Cardiac septum (tissue), 1 donor: ENCODE measurements at regions not wholly inside any gene's neighbourhood (a gene's known extent, or its start where the extent isn't known, plus 50 kb on each side); places are given as distances from the start of the nearest gene placed in this dataset.

Experiments
- DNase-seq: peaks from one replicate; pipeline ENCODE4 v3.0.0-alpha.2; 2020; ENCODE audit warnings: low spot score
- intact Hi-C: fragments of 100-400 bp; cut with DNase I; formaldehyde crosslinking; loops from one replicate; pipeline ENCODE4 v1.14.0; 2022
- donor health status: DM: no; HTN: no; CAD: no.

- intact Hi-C loops: no loop called here
- no peak for DNase-seq
Measured at GRCh38 chr2:191512216-191512835, 165.6 kb upstream of the NABP1 start.

DNA sequence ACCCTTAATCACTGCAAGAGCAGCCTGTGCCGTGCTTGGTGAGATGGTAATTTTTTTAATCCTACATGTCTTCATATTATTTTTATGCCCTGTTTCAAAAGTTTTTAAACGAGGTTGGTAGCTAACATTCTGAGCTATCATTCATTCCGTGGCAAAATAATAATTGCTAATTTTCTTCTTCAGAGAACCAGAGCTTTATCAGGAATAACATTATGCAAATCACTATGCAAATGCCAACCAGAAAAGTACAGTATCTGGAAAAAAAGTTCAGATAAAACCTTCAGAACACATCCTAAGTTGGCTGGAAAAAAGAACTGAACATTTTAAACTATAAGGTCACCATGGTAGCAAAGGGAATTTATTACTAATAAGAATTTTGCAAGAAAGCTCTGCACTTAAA lies 165.1 kb upstream of the NABP1 start:
- no peak for DNase-seq
- intact Hi-C loops: no loop called here

DNA sequence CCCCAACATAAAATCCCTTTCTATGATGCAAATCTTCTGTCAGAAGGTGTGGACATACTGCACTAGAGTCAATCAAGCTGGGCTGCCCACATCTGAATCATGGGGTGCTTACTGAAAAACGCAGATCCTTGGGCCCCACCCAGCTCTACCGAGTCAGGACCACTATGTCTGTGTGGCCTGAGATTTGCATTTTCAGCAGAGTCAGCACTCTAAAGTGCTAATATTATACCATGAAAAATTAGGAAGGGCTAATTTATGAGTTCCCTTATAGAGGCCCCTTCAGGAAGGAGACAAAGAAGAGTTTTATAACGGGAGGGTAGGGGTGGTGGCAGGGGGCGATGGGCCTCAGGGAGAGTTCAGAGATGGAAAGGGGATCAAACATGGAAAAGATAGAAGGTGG lies 163.3 kb upstream of the NABP1 start:
- DNase-seq: no peak
- intact Hi-C loops: no loop called here

- intact Hi-C loops: no loop called here
- DNase-seq: no peak
Measured at GRCh38 chr2:191515551-191515950, 162.4 kb upstream of the NABP1 start.

DNA sequence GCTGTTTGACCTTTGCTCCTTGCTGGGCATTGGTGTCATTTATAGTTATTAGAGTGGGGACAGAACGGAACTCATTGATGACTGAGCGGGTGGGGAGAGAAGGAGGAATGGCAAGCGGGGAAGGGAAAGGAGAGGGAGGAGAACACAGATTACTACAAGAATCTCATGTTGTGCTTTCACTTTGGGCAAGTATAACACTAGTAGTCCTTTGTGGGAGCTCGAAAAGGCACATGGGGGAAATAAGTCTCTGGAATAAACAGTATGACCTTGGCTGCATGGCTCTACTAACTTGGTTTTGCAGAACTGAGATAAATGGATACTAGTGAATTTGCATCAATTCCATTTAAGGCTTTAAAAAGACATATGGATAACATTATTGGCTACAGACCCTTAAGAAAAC lies 161.7 kb upstream of the NABP1 start:
- intact Hi-C loops: no loop called here
- no peak for DNase-seq

GRCh38 chr2:191521608-191522208 lies 156.2 kb upstream of the NABP1 start:
- intact Hi-C loops: loop anchor here (2.0 to 5.0 kb wide), 2 partner anchors 357 to 469 kb away; no protein-coding TSS in a partner anchor
- no peak for DNase-seq

DNA sequence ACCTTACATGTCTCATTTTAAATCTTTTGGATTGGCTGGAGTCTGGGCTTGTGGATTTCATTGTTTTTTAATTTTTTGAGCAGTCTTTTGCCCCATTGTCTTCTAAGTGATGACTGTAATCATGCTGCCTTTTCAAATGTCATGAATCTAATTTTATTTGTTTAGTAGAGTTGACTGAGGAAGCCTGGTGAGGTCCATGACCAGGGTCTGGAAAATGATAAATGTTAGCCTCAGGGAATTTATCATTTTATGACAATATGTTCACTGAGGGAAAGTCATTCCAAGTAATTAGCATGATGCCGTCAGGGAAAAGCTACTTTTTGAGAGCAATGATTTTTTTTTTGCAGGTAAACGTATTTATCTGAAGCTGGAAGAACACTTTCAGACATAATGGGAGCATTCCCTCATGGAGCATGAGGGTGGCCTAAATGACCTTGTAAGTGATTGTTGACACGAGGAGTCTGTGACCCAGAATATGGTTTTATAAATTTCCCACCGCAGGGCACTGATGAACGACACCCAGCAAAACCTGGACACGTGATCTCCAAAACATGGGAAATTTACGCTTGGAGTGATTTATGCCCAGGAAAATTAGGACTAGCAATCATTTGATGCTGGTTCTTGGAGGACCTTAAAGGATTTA lies 155.3 kb upstream of the NABP1 start:
- intact Hi-C loops: loop anchor here (5.0 kb wide), 1 partner anchor 470 kb away; no protein-coding TSS in a partner anchor
- no peak for DNase-seq

DNA sequence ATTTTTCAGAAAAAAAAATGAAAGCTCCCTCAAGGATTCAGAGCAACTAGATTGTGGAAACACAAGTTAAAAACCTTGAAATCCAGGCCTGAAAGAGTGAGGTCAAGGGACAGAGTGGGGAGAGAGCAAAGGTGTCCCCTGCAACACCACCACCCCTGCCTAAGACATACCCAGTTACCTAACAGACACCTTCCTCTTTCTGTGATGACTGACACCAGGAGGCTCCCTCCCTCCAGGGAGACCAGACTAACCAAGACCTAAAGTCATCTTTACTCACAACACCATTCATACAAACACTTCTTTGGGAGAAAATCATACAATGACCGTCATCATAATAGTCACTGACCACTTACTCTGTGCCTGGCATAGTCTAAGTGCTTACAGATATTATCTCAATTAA lies 151.8 kb upstream of the NABP1 start:
- intact Hi-C loops: no loop called here
- DNase-seq: no peak

GRCh38 chr2:191526536-191526935 lies 151.4 kb upstream of the NABP1 start:
- no peak for DNase-seq
- intact Hi-C loops: no loop called here

GRCh38 chr2:191526953-191527556 lies 150.9 kb upstream of the NABP1 start:
- no peak for DNase-seq
- intact Hi-C loops: no loop called here

DNA sequence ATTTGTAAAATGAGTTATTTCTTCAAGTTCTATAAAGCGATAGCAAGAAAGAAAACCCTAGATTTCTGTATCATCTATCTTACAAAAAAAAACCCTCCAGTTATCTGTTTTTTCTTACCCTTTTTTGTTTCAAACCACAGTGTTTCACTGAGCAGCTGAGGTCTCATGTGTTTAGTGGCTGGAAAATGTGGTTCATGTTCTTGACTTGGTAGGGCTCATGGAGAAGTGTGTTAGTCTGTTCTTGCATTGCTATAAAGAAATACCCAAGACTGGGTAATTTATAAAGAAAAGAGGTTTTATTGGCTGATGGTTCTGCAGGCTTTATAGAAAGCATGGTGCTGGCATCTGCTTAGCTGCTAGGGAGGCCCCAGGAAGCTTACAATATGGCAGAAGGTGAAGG lies 147.3 kb upstream of the NABP1 start:
- intact Hi-C loops: no loop called here
- DNase-seq: no peak

- no peak for DNase-seq
- intact Hi-C loops: no loop called here
Measured at GRCh38 chr2:191533693-191534180, 144.2 kb upstream of the NABP1 start.

DNA sequence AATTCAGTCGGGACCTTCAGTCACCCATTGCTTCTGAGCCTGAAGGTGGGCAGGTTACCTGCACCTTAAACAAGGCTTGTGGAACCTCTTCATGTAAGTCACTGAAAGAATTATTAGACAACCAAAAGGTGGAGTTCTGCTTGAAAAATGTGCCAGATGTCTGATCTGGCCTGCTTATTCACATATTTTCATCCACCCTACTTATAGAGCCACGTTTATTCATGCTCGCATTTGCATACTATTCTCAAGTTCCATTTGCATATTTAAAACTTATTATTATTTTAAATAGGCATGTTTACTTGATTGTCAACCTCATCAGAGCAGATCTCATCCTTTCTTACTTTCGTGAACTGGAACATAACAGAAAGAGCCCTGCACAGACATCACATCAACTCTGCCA lies 140.0 kb upstream of the NABP1 start:
- intact Hi-C loops: no loop called here
- no peak for DNase-seq

DNA sequence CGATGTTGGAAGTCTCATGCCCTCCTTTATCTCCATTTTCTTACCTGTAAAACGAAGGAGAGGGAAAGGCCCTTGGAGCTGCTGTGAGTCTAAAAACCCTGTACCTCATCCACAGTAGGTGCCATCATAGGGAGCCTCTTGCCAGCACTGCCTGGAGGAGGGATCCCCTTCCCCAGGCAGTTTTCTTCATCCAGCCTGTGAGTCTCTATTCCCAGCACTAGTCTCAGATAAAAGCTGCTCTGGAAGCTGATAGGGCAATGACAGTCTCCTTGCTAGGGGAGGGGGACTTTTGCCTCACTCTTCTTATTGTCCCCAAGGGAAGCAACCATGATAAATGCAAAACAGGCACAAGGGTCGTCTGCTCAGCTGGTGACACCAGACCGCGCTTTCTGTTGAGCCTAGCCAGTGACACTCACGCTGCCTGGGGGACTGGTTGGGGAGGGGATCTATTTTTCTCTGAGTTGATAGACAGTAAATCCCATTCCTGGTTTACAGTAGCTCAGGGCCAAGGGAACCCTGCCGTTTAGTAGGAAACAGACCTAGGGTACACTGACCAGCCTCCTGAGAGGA lies 139.5 kb upstream of the NABP1 start:
- intact Hi-C loops: no loop called here
- no peak for DNase-seq

GRCh38 chr2:191539068-191539467 lies 138.9 kb upstream of the NABP1 start:
- DNase-seq: no peak
- intact Hi-C loops: no loop called here

GRCh38 chr2:191540681-191541080 lies 137.3 kb upstream of the NABP1 start:
- DNase-seq: no peak
- intact Hi-C loops: no loop called here

GRCh38 chr2:191543708-191544107 lies 134.2 kb upstream of the NABP1 start:
- intact Hi-C loops: no loop called here

GRCh38 chr2:191544461-191545062 lies 133.4 kb upstream of the NABP1 start:
- no peak for DNase-seq
- intact Hi-C loops: no loop called here

More at GRCh38 chr2:191543708-191544107, 134.2 kb upstream of the NABP1 start:
- no peak for DNase-seq

GRCh38 chr2:191545361-191545760 lies 132.6 kb upstream of the NABP1 start:
- no peak for DNase-seq
- intact Hi-C loops: no loop called here

- DNase-seq: no peak
- intact Hi-C loops: no loop called here
Measured at GRCh38 chr2:191552066-191552465, 125.9 kb upstream of the NABP1 start.
